B cell (primary cell): ENCODE measurements at regions not wholly inside any gene's neighbourhood (a gene's known extent, or its start where the extent isn't known, plus 50 kb on each side); places are given as distances from the start of the nearest gene placed in this dataset.

ENCODE experiments used
- ATAC-seq: fragments of 200-7000 bp; cut with Tn5 transposase; one replicate; pipeline ENCODE4 v1.10.0; 2021; ENCODE audit warnings: low read depth, mild to moderate bottlenecking, moderate number of reproducible peaks, moderate library complexity
- CTCF ChIA-PET: fragments of 350-600 bp; sonication (Branson Sonifier 250); formaldehyde crosslinking; loops from one replicate; lab custom pipeline; 2021; ENCODE audit warnings: antibody characterized with exemption, inconsistent platforms; lab: Charles Lee
- POLR2A ChIA-PET: fragments of 350-600 bp; sonication (Branson Sonifier 250); formaldehyde crosslinking; loops from one replicate; lab custom pipeline; 2021; ENCODE audit warnings: antibody characterized with exemption; lab: Charles Lee
- DNase-seq: peaks from one replicate; pipeline ENCODE4 v3.0.0; 2013
- H2AFZ ChIP-seq: 2 replicates; pipeline ENCODE4 v1.6.1; 2012; ENCODE audit warnings: mild to moderate bottlenecking, low read depth, low read length; ENCODE audit not compliant: insufficient read depth, poor library complexity, severe bottlenecking
- H3K27ac ChIP-seq, 2 donors: 1 replicate in 1 of 2; 2 replicates in 1 of 2; pipeline ENCODE4 v1.5.1; 2012 to 2013; ENCODE audit warnings: low read length in 2 of 2, mild to moderate bottlenecking in 2 of 2, moderate library complexity in 1 of 2
- H3K27me3 ChIP-seq, 4 experiments: fragments of 200-600 bp in 1 of 4; sonication (generic) in 1 of 4; replicated peaks in 1 of 4; 1 replicate in 2 of 4; 2 replicates in 2 of 4; pipeline versions ENCODE4 v1.6.1 to v1.7.0; 2013 to 2016; ENCODE audit warnings: low read length in 3 of 4, mild to moderate bottlenecking in 2 of 4, mixed read lengths in 1 of 4, moderate library complexity in 1 of 4; ENCODE audit not compliant: insufficient read depth in 4 of 4, control insufficient read depth in 3 of 4; ENCODE audit errors: control extremely low read depth in 1 of 4
- H3K36me3 ChIP-seq, 2 experiments: replicated peaks in 1 of 2; 1 replicate in 1 of 2; 2 replicates in 1 of 2; pipeline versions ENCODE4 v1.6.1 to v1.7.1; 2013; ENCODE audit warnings: low read length in 1 of 2; ENCODE audit not compliant: insufficient read depth in 2 of 2, control insufficient read depth in 1 of 2; ENCODE audit errors: control extremely low read depth in 1 of 2, extremely low read depth in 1 of 2
- H3K4me1 ChIP-seq, 2 donors: fragments of 200-600 bp in 1 of 2; sonication (generic) in 1 of 2; 1 replicate in 1 of 2; 2 replicates in 1 of 2; pipeline versions ENCODE4 v1.5.1 to v1.6.1; 2013 to 2017; ENCODE audit warnings: low read length in 2 of 2; ENCODE audit not compliant: control insufficient read depth in 2 of 2, insufficient read depth in 2 of 2
- H3K4me2 ChIP-seq: replicated peaks from 2 replicates; pipeline ENCODE3; 2012; ENCODE audit warnings: mild to moderate bottlenecking, low read depth, low read length; ENCODE audit not compliant: poor library complexity, severe bottlenecking
- H3K4me3 ChIP-seq, 5 experiments: fragments of 200-600 bp in 1 of 5; sonication (generic) in 1 of 5; 1 replicate in 3 of 5; 2 replicates in 2 of 5; pipeline versions ENCODE4 v1.5.1 to v1.7.0; 2011 to 2016; ENCODE audit warnings: low read length in 4 of 5, mild to moderate bottlenecking in 4 of 5, low read depth in 2 of 5, control low read depth in 1 of 5, moderate library complexity in 1 of 5; ENCODE audit not compliant: insufficient read depth in 1 of 5; ENCODE audit errors: control extremely low read depth in 1 of 5, extremely low read depth in 1 of 5
- H3K79me2 ChIP-seq: fragments of 200-600 bp; sonication (generic); one replicate; pipeline ENCODE4 v1.6.0; 2016; ENCODE audit warnings: low read length; ENCODE audit not compliant: control insufficient read depth, insufficient read depth
- H3K9ac ChIP-seq: fragments of 200-600 bp; sonication (generic); 2 replicates; pipeline ENCODE4 v1.6.1; 2017; ENCODE audit warnings: mild to moderate bottlenecking, low read length, moderate library complexity
- H3K9me3 ChIP-seq, 3 donors: one replicate each; pipeline versions ENCODE4 v1.6.1 to v1.7.1; 2013; ENCODE audit warnings: low read length in 2 of 3; ENCODE audit not compliant: control insufficient read depth in 2 of 3, insufficient read depth in 1 of 3; ENCODE audit errors: control extremely low read depth in 1 of 3
- H4K20me1 ChIP-seq: 2 replicates; pipeline ENCODE4 v1.6.0; 2012; ENCODE audit warnings: mild to moderate bottlenecking, low read length; ENCODE audit not compliant: insufficient read depth, control insufficient read depth, poor library complexity, severe bottlenecking
- H3K27ac Mint-ChIP-seq: one replicate; pipeline ENCODE4 v1.8.0; 2021; ENCODE audit warnings: mixed read lengths
- H3K27me3 Mint-ChIP-seq: one replicate; pipeline ENCODE4 v1.8.0; 2021; ENCODE audit warnings: mixed read lengths
- H3K4me1 Mint-ChIP-seq: one replicate; pipeline ENCODE4 v1.8.0; 2021; ENCODE audit warnings: mixed read lengths
- H3K4me3 Mint-ChIP-seq: one replicate; pipeline ENCODE4 v1.8.0; 2021; ENCODE audit warnings: mixed read lengths
- H3K9me3 Mint-ChIP-seq: one replicate; pipeline ENCODE4 v1.8.0; 2022; ENCODE audit warnings: mixed read lengths; ENCODE audit not compliant: insufficient read depth
- CTCF ChIP-seq: fragments of 200-600 bp; IDR thresholded peaks from one replicate; pipeline ENCODE4 v1.8.0; 2022; ENCODE audit warnings: antibody characterized with exemption, mild to moderate bottlenecking
- EZH2 ChIP-seq: IDR thresholded peaks from 2 replicates; pipeline ENCODE4 v1.6.1; 2012; ENCODE audit warnings: borderline replicate concordance, low read depth, mild to moderate bottlenecking, moderate library complexity, low read length; ENCODE audit not compliant: insufficient read depth, poor library complexity, severe bottlenecking
- WGBS: methylation state at CpG from one replicate; pipeline ENCODE4 v1.1.5; 2013; ENCODE audit warnings: missing lambda C conversion rate; ENCODE audit not compliant: insufficient coverage; 5-methylcytosine and 5-hydroxymethylcytosine counted together
- intact Hi-C: fragments of 100-400 bp; cut with micrococcal nuclease; formaldehyde crosslinking; loops from one replicate; pipeline ENCODE4 v1.10.0; 2022

- ATAC-seq: no peak
- no peak overlapping the region for H3K4me3 ChIP-seq
- H3K79me2 ChIP-seq: no peaks in the 10 kb centered on the region
- H3K9me3 Mint-ChIP-seq: no peaks in the 10 kb centered on the region
- no peak for DNase-seq
- no peaks in the 10 kb centered on the region for H3K4me1 Mint-ChIP-seq
- ChIA-PET POLR2A (no interaction called here), CTCF (no interaction called here)
- no peaks in the 10 kb centered on the region for H3K9me3 ChIP-seq
- H3K9ac ChIP-seq: no peak overlapping the region
- no peak overlapping the region for H3K27ac ChIP-seq
- peaks cover 3% of the 10 kb centered on the region for H3K27me3 Mint-ChIP-seq
- H3K27ac Mint-ChIP-seq: no peak overlapping the region
- intact Hi-C loops: no loop called here
- no CpG with 5 or more reads among the region's 3 CpGs for WGBS
- H4K20me1 ChIP-seq: no peaks in the 10 kb centered on the region
- no peak overlapping the region for H3K4me3 Mint-ChIP-seq
- no peak overlapping the region for H2AFZ ChIP-seq
- TF ChIP-seq CTCF (no peak), EZH2 (no peak)
- H3K4me2 ChIP-seq: no peak overlapping the region
- H3K36me3 ChIP-seq: no peaks in the 10 kb centered on the region
- H3K4me1 ChIP-seq: no peaks in the 10 kb centered on the region
- no peaks in the 10 kb centered on the region for H3K27me3 ChIP-seq
These were observed 105.5 kb downstream of the NUF2 start for GRCh38 chr1:163427279-163427678.

DNA sequence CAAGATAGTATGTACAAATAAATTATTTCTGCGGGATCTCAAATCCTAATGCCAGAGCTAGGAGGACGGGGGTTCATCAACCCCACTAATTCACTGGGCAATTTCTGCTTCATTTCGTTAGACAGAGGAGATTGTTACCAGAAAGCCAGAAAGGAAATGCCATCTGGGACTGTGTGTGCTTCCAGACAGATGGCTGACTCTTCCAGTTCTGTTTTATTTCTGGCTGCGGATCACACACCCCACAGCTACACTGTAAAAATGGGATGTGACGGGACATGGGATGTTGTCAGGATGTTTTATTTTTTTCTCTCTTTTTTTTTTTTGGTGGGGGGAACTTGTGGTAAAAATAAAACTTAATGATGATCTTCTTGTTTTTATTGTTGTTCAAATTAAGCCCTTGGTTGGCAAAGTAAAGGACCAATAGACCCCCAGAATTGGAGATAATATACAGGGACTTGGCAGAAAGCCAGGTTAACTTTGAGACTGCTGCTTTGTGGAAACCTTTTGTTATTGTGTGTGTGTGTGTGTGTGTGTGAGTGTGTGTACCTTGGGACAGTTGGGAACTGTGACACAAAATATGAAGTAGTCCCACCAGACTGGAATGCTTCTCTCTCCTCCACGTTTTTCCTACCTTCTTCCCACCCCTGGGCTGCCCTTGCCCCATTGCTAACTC is 114.5 kb downstream of the NUF2 start:
- POLR2A ChIA-PET: no interaction called here
- TF ChIP-seq EZH2 (no peak), CTCF (no peak)
- no peaks in the 10 kb centered on the region for H3K79me2 ChIP-seq
- H3K27me3 Mint-ChIP-seq: peaks cover 24% of the 10 kb centered on the region
- no peaks in the 10 kb centered on the region for H4K20me1 ChIP-seq
- no peaks in the 10 kb centered on the region for H3K27me3 ChIP-seq
- H3K9me3 ChIP-seq: no peaks in the 10 kb centered on the region
- H3K4me2 ChIP-seq: no peak overlapping the region
- no peak for ATAC-seq
- H3K9me3 Mint-ChIP-seq: peaks cover 2% of the 10 kb centered on the region
- H3K27ac Mint-ChIP-seq: no peak overlapping the region
- no peaks in the 10 kb centered on the region for H3K4me1 Mint-ChIP-seq
- intact Hi-C loops: no loop called here
- CTCF ChIA-PET: no interaction called here
- no peak overlapping the region for H3K27ac ChIP-seq
- no peak for DNase-seq
- H3K4me3 Mint-ChIP-seq: no peak overlapping the region
- WGBS: 50% methylated on average over 2 of the region's 6 CpGs
- no peaks in the 10 kb centered on the region for H3K4me1 ChIP-seq
- H3K36me3 ChIP-seq: no peaks in the 10 kb centered on the region
- no peak overlapping the region for H3K4me3 ChIP-seq
- H2AFZ ChIP-seq: no peak overlapping the region
- H3K9ac ChIP-seq: no peak overlapping the region
